Neuronal stem cell (in vitro differentiated cells): ENCODE measurements at regions not wholly inside any gene's neighbourhood (a gene's known extent, or its start where the extent isn't known, plus 50 kb on each side); places are given as distances from the start of the nearest gene placed in this dataset.

Experiments
- DNase-seq: peaks from one replicate; pipeline ENCODE4 v3.0.0-alpha.2; 2013; ENCODE audit warnings: low spot score
- H2AFZ ChIP-seq: one replicate; pipeline ENCODE4 v1.6.1; 2013; ENCODE audit warnings: mild to moderate bottlenecking, low read length, inconsistent platforms
- H2AK5ac ChIP-seq: 2 replicates; pipeline ENCODE4 v1.6.1; 2013; ENCODE audit warnings: low read depth, mild to moderate bottlenecking, inconsistent platforms, low read length, moderate library complexity, mixed read lengths
- H2BK120ac ChIP-seq: 2 replicates; pipeline ENCODE4 v1.6.1; 2013; ENCODE audit warnings: low read depth, mild to moderate bottlenecking, inconsistent platforms, low read length, moderate library complexity, mixed read lengths
- H2BK12ac ChIP-seq: one replicate; pipeline ENCODE4 v1.6.1; 2013; ENCODE audit warnings: low read length, inconsistent platforms
- H2BK15ac ChIP-seq: 2 replicates; pipeline ENCODE4 v1.6.1; 2013; ENCODE audit warnings: mild to moderate bottlenecking, low read length, inconsistent platforms, mixed read lengths
- H2BK5ac ChIP-seq: one replicate; pipeline ENCODE4 v1.6.1; 2013; ENCODE audit warnings: inconsistent platforms, mild to moderate bottlenecking, low read length, moderate library complexity
- H3K14ac ChIP-seq: one replicate; pipeline ENCODE4 v1.6.1; 2013; ENCODE audit warnings: low read length, inconsistent platforms
- H3K18ac ChIP-seq: 2 replicates; pipeline ENCODE4 v1.6.1; 2013; ENCODE audit warnings: low read length, inconsistent platforms
- H3K23ac ChIP-seq: 2 replicates; pipeline ENCODE4 v1.6.1; 2013; ENCODE audit warnings: low read depth, mild to moderate bottlenecking, mixed read lengths, low read length, inconsistent platforms; ENCODE audit not compliant: poor library complexity
- H3K27ac ChIP-seq: replicated peaks from 3 replicates; pipeline ENCODE4 v1.5.1; 2013; ENCODE audit warnings: low read length, inconsistent platforms
- H3K27me3 ChIP-seq, 3 experiments: 2 replicates each; pipeline ENCODE4 v1.6.1; 2013; ENCODE audit warnings: low read length in 3 of 3, mild to moderate bottlenecking in 2 of 3, inconsistent platforms in 1 of 3, low read depth in 1 of 3, mixed read lengths in 1 of 3, moderate library complexity in 1 of 3; ENCODE audit not compliant: control insufficient read depth in 3 of 3, insufficient read depth in 3 of 3
- H3K36me3 ChIP-seq, 2 donors: replicated peaks in 1 of 2; 2 replicates each; pipeline ENCODE4 v1.6.1; 2013; ENCODE audit warnings: low read length in 2 of 2; ENCODE audit not compliant: control insufficient read depth in 2 of 2, insufficient read depth in 2 of 2
- H3K4ac ChIP-seq: 2 replicates; pipeline ENCODE4 v1.6.1; 2013; ENCODE audit warnings: inconsistent platforms, mild to moderate bottlenecking, low read length, moderate library complexity
- H3K4me1 ChIP-seq, 2 donors: 1 replicate in 1 of 2; 2 replicates in 1 of 2; pipeline ENCODE4 v1.6.1; 2013; ENCODE audit warnings: low read length in 2 of 2, low read depth in 1 of 2; ENCODE audit not compliant: control insufficient read depth in 2 of 2, insufficient read depth in 1 of 2
- H3K4me2 ChIP-seq: one replicate; pipeline ENCODE4 v1.6.1; 2013; ENCODE audit warnings: mild to moderate bottlenecking, low read length, inconsistent platforms; ENCODE audit not compliant: insufficient read depth, poor library complexity, severe bottlenecking
- H3K4me3 ChIP-seq, 2 donors: 2 replicates each; pipeline ENCODE4 v1.5.1; 2013; ENCODE audit warnings: low read length in 2 of 2, mild to moderate bottlenecking in 2 of 2, inconsistent platforms in 1 of 2, moderate library complexity in 1 of 2
- H3K79me1 ChIP-seq: one replicate; pipeline ENCODE4 v1.6.1; 2013; ENCODE audit warnings: low read depth, mild to moderate bottlenecking, inconsistent platforms, low read length, moderate library complexity
- H3K9ac ChIP-seq: one replicate; pipeline ENCODE4 v1.6.1; 2013; ENCODE audit warnings: mild to moderate bottlenecking, low read depth, low read length, inconsistent platforms; ENCODE audit not compliant: poor library complexity
- H3K9me3 ChIP-seq, 2 donors: replicated peaks in 1 of 2; 2 replicates each; pipeline versions ENCODE3 to v1.6.1; 2013; ENCODE audit warnings: low read length in 2 of 2, mild to moderate bottlenecking in 2 of 2, inconsistent platforms in 1 of 2, low read depth in 1 of 2, mixed read lengths in 1 of 2, moderate library complexity in 1 of 2; ENCODE audit not compliant: control insufficient read depth in 2 of 2, insufficient read depth in 1 of 2
- H4K8ac ChIP-seq: one replicate; pipeline ENCODE4 v1.6.1; 2013; ENCODE audit warnings: low read depth, mild to moderate bottlenecking, inconsistent platforms, low read length, moderate library complexity
- H4K91ac ChIP-seq: one replicate; pipeline ENCODE4 v1.6.1; 2013; ENCODE audit warnings: low read length, low read depth, mild to moderate bottlenecking, inconsistent platforms; ENCODE audit not compliant: poor library complexity
- WGBS, 2 donors: extraction: QIAGEN DNeasy Blood & Tissue Kit; methylation state at CpG; one replicate each; pipeline ENCODE4 v1.1.7; 2013; ENCODE audit warnings: missing lambda C conversion rate in 2 of 2, mixed read lengths in 1 of 2; ENCODE audit not compliant: insufficient read length in 2 of 2, insufficient replicate concordance in 1 of 2; ENCODE audit errors: extremely low coverage in 2 of 2; 5-methylcytosine and 5-hydroxymethylcytosine counted together

- no peak overlapping the region for H3K27ac ChIP-seq
- no peaks in the 10 kb centered on the region for H3K79me1 ChIP-seq
- H3K18ac ChIP-seq: no peak overlapping the region
- H3K9me3 ChIP-seq: no peaks in the 10 kb centered on the region
- WGBS, 2 donors: no CpG with 5 or more reads among the region's 1 CpG
- no peak overlapping the region for H3K23ac ChIP-seq
- H3K4me2 ChIP-seq: no peak overlapping the region
- H4K8ac ChIP-seq: no peak overlapping the region
- no peak overlapping the region for H3K14ac ChIP-seq
- no peak overlapping the region for H3K9ac ChIP-seq
- H4K91ac ChIP-seq: no peak overlapping the region
- no peaks in the 10 kb centered on the region for H3K36me3 ChIP-seq
- no peak for DNase-seq
- no peak overlapping the region for H2BK12ac ChIP-seq
- H3K4ac ChIP-seq: no peak overlapping the region
- H2AFZ ChIP-seq: no peak overlapping the region
- H2BK15ac ChIP-seq: no peak overlapping the region
- H2AK5ac ChIP-seq: no peak overlapping the region
- H2BK5ac ChIP-seq: no peak overlapping the region
- H2BK120ac ChIP-seq: no peak overlapping the region
- no peaks in the 10 kb centered on the region for H3K27me3 ChIP-seq
- H3K4me3 ChIP-seq: no peak overlapping the region
- no peaks in the 10 kb centered on the region for H3K4me1 ChIP-seq
These were observed 407.0 kb upstream of the KLF4 start for GRCh38 chr9:107896544-107896943.

DNA sequence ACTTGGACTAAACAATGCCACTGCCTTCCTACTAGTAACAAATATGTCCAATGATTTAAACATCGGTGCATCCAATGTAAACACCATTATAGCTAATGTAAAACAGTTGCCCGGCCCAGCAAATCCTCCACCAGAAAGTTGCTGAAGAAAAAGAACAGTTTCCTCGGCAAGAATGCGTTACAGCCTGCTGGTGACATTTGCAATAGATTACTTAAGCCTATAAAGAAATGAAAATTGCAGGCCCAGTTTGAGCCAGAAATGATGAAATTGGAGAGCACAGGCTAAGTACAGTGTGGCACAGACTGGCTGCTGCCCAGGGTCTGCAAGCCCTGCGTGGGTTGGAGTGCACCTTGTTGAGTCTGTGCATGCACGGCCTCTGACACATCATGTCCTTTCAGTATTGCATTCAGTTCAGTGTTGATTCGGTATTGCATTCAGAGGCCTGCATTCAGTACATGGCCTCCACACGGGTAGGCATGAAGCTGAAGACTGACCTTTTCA lies 406.0 kb upstream of the KLF4 start:
- Histone ChIP-seq H3K18ac (peak overlapping the region; percentile 80), H4K91ac (no peak overlapping the region), H2BK120ac (no peak overlapping the region), H3K27me3 (no peaks in the 10 kb centered on the region), H2BK12ac (no peak overlapping the region), H3K27ac (no peak overlapping the region), H3K9ac (no peak overlapping the region), H3K4me3 (no peak overlapping the region), H2BK5ac (no peak overlapping the region), H3K4me1 (no peaks in the 10 kb centered on the region), H3K23ac (no peak overlapping the region), H2AFZ (no peak overlapping the region), H3K79me1 (no peaks in the 10 kb centered on the region), H3K9me3 (no peaks in the 10 kb centered on the region), H2AK5ac (no peak overlapping the region), H3K4me2 (no peak overlapping the region), H2BK15ac (no peak overlapping the region), H4K8ac (no peak overlapping the region), H3K14ac (no peak overlapping the region), H3K4ac (no peak overlapping the region), H3K36me3 (no peaks in the 10 kb centered on the region)
- DNase-seq: no peak
- WGBS, 2 donors: no CpG with 5 or more reads among the region's 8 CpGs

DNA sequence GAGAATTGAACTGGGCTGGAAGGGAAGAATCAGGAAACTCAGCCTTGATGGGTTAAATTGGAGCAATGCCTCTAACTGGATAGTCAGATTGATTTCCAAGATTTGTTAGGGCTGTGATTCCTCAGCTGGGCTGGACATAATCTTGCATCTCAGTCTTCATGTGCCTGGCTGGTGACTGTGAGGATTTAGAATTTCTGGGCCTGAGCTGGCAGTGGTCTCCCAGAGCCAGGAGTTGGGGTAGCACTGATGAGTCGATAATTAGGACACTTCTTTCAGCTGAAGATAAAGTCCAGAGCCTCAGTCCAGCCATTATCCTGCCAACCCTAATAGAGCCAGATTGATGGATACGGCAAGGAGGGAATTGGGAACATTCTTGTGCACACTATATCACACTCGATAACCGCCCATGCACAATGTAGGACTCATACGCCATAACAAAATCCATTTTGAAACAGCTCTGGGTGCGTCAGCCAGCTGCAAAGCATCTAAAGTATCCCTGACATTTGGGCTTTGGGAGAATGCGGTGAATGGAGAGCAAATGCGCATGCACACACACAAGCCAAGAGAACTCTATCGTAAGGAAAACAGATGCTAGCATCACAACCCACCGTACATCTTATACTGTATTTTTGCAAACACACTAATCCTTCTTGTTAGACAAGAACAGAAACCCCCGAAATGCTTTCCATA lies 405.1 kb upstream of the KLF4 start:
- H3K4me2 ChIP-seq: no peak overlapping the region
- H3K9me3 ChIP-seq: no peaks in the 10 kb centered on the region
- H2BK15ac ChIP-seq: no peak overlapping the region
- WGBS, 2 donors: no CpG with 5 or more reads among the region's 11 CpGs
- H2AK5ac ChIP-seq: no peak overlapping the region
- no peak overlapping the region for H3K4me3 ChIP-seq
- no peaks in the 10 kb centered on the region for H3K4me1 ChIP-seq
- no peaks in the 10 kb centered on the region for H3K36me3 ChIP-seq
- no peak for DNase-seq
- H4K91ac ChIP-seq: no peak overlapping the region
- H3K79me1 ChIP-seq: no peaks in the 10 kb centered on the region
- H2AFZ ChIP-seq: no peak overlapping the region
- no peak overlapping the region for H3K9ac ChIP-seq
- no peaks in the 10 kb centered on the region for H3K27me3 ChIP-seq
- H3K14ac ChIP-seq: no peak overlapping the region
- H4K8ac ChIP-seq: no peak overlapping the region
- H2BK5ac ChIP-seq: no peak overlapping the region
- no peak overlapping the region for H3K23ac ChIP-seq
- no peak overlapping the region for H3K4ac ChIP-seq
- no peak overlapping the region for H3K18ac ChIP-seq
- H2BK120ac ChIP-seq: no peak overlapping the region
- no peak overlapping the region for H3K27ac ChIP-seq
- no peak overlapping the region for H2BK12ac ChIP-seq

DNA sequence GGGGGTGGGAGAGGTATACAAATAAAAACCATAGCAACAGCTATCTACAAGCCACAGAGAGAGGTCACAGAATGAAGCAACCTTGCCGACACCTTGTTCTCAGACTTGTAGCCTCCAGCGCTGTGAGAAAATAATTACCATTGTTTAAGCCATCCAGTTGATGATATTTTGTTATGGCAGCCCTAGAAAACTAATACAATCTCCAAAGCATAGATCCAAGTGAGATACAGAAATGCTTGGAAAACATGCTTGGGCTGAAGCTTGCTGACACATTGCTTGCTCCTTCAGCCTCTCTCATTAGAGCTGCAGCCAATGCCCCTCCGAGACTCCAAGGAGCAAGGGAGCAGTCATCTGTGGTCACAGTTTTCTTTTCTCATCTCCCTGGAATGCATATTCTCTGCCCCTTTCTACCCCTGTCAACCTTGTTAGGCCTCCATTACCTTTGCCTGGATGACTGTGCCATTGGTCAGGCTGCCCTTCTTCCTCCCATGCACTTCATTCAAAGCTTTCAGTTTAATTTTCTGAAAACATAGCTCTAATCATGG lies 401.4 kb upstream of the KLF4 start:
- H3K4me1 ChIP-seq: no peaks in the 10 kb centered on the region

More for the DNA sequence above, 401.4 kb upstream of the KLF4 start:
- H3K9me3 ChIP-seq: no peaks in the 10 kb centered on the region
- no peak overlapping the region for H2BK5ac ChIP-seq
- no peak overlapping the region for H3K27ac ChIP-seq
- H3K4ac ChIP-seq: no peak overlapping the region
- no peak overlapping the region for H3K9ac ChIP-seq
- H4K91ac ChIP-seq: no peak overlapping the region
- H4K8ac ChIP-seq: no peak overlapping the region
- H3K4me2 ChIP-seq: no peak overlapping the region
- H2AFZ ChIP-seq: no peak overlapping the region
- H2BK120ac ChIP-seq: no peak overlapping the region
- DNase-seq: no peak
- H2BK12ac ChIP-seq: no peak overlapping the region
- H3K79me1 ChIP-seq: no peaks in the 10 kb centered on the region
- H3K36me3 ChIP-seq: no peaks in the 10 kb centered on the region
- H3K4me3 ChIP-seq: no peak overlapping the region
- no peak overlapping the region for H3K23ac ChIP-seq
- no peak overlapping the region for H2AK5ac ChIP-seq
- no peak overlapping the region for H3K18ac ChIP-seq
- no peaks in the 10 kb centered on the region for H3K27me3 ChIP-seq
- no peak overlapping the region for H2BK15ac ChIP-seq
- WGBS, 2 donors: no CpG with 5 or more reads among the region's 3 CpGs
- no peak overlapping the region for H3K14ac ChIP-seq
